H1 (cell line): ENCODE measurements at regions not wholly inside any gene's neighbourhood (a gene's known extent, or its start where the extent isn't known, plus 50 kb on each side); places are given as distances from the start of the nearest gene placed in this dataset.

Source experiments
- CHD7 ChIP-seq: fragments of 300-600 bp; sonication (generic); IDR thresholded peaks from 2 replicates; pipeline ENCODE4 v1.7.1; 2012; ENCODE audit warnings: low read length, moderate library complexity, mild to moderate bottlenecking, inconsistent platforms; ENCODE audit not compliant: insufficient replicate concordance
- EP300 ChIP-seq, 2 experiments: IDR thresholded peaks; 1 replicate in 1 of 2; 2 replicates in 1 of 2; pipeline ENCODE4 v1.6.1; 2011 to 2012; ENCODE audit warnings: low read depth in 2 of 2, low read length in 2 of 2, mild to moderate bottlenecking in 2 of 2, borderline replicate concordance in 1 of 2, inconsistent platforms in 1 of 2, moderate library complexity in 1 of 2
- EZH2 ChIP-seq: fragments of 200-600 bp; sonication (generic); IDR thresholded peaks from 2 replicates; pipeline ENCODE4 v1.7.1; 2012; ENCODE audit warnings: low read depth, mild to moderate bottlenecking, moderate library complexity, low read length, inconsistent platforms; ENCODE audit not compliant: severe bottlenecking
- KDM4A ChIP-seq: IDR thresholded peaks from one replicate; pipeline ENCODE4 v1.7.1; 2012; ENCODE audit warnings: low read depth, mild to moderate bottlenecking, moderate library complexity, low read length, inconsistent platforms; ENCODE audit not compliant: severe bottlenecking
- KDM5A ChIP-seq: fragments of 200-600 bp; IDR thresholded peaks from 2 replicates; pipeline ENCODE4 v1.7.1; 2012; ENCODE audit warnings: mild to moderate bottlenecking, low read length, inconsistent platforms, mixed read lengths
- POU5F1 ChIP-seq: IDR thresholded peaks from 2 replicates; pipeline ENCODE4 v1.6.1; 2011; ENCODE audit warnings: low read depth, mild to moderate bottlenecking, low read length, moderate library complexity
- RBBP5 ChIP-seq: IDR thresholded peaks from 2 replicates; pipeline ENCODE4 v1.7.1; 2012; ENCODE audit warnings: low read depth, mild to moderate bottlenecking, inconsistent platforms, low read length, moderate library complexity, borderline replicate concordance
- RNF2 ChIP-seq: fragments of 200-900, 300-1000 bp; sonication (generic); IDR thresholded peaks from 2 replicates; pipeline ENCODE4 v1.7.1; 2016; ENCODE audit warnings: borderline replicate concordance, low read depth, mild to moderate bottlenecking, antibody characterized with exemption, low read length; ENCODE audit not compliant: poor library complexity, severe bottlenecking; ENCODE audit errors: missing control alignments
- SIN3A ChIP-seq, 2 experiments: IDR thresholded peaks in 1 of 2; conservative IDR thresholded peaks in 1 of 2; 2 replicates each; pipeline ENCODE4 v1.6.1; 2011 to 2012; ENCODE audit warnings: low read length in 2 of 2, improper control_type of control experiment in 1 of 2, low read depth in 1 of 2, mild to moderate bottlenecking in 1 of 2
- SP2 ChIP-seq: IDR thresholded peaks from 2 replicates; pipeline ENCODE4 v1.6.1; 2012; ENCODE audit warnings: mild to moderate bottlenecking, low read length, inconsistent platforms
- TAF1 ChIP-seq: IDR thresholded peaks from 2 replicates; pipeline ENCODE4 v1.6.1; 2011; ENCODE audit warnings: mild to moderate bottlenecking, low read depth, low read length

- TF ChIP-seq CHD7 (no peak), KDM4A (no peak), EP300 (IDR thresholded peaks at IDR 0.05; ENCODE audit: borderline replicate concordance in 1 of 2, low read depth in 2 of 2, low read length in 2 of 2) (no peak), POU5F1 (no peak), SP2 (no peak), TAF1 (no peak), SIN3A (conservative IDR thresholded peaks at IDR 0.05 in 1 of 2, IDR thresholded peaks at IDR 0.05 in 1 of 2; ENCODE audit: low read depth in 1 of 2, low read length in 2 of 2) (no peak), RBBP5 (no peak), RNF2 (no peak), KDM5A (no peak), EZH2 (no peak)
These were observed 225.9 kb upstream of the CHST9 start (continued) for GRCh38 chr18:27411013-27411412.
